ENCODE measurements at regions not wholly inside any gene's neighbourhood (a gene's known extent, or its start where the extent isn't known, plus 50 kb on each side); places are given as distances from the start of the nearest gene placed in this dataset.

- H3K4me1 Mint-ChIP-seq, result no peaks in the 10 kb centered on the region
- no peaks in the 10 kb centered on the region for H3K27me3 Mint-ChIP-seq (ENCODE audit: low read depth)
- peaks cover 29% of the 10 kb centered on the region for H3K9me3 Mint-ChIP-seq
- no peak overlapping the region for H3K4me3 Mint-ChIP-seq
- H3K27ac Mint-ChIP-seq, result no peak overlapping the region
- DNase-seq (ENCODE audit: low spot score in 2 of 2, unreplicated experiment in 2 of 2), result no peak
- no peak for TF ChIP-seq CTCF (IDR thresholded peaks at IDR 0.05; ENCODE audit: unreplicated experiment)
- no peaks in the 10 kb centered on the region for H3K36me3 Mint-ChIP-seq
These were observed 276.0 kb upstream of the RGMB start for GRCh38 chr5:98497418-98497817.

- Mint-ChIP-seq H3K27me3 (ENCODE audit: low read depth) (no peaks in the 10 kb centered on the region), H3K4me3 (no peak overlapping the region), H3K4me1 (no peaks in the 10 kb centered on the region), H3K27ac (no peak overlapping the region), H3K9me3 (peaks cover 27% of the 10 kb centered on the region), H3K36me3 (no peaks in the 10 kb centered on the region)
- no peak for DNase-seq (ENCODE audit: low spot score in 2 of 2, unreplicated experiment in 2 of 2)
- no peak for TF ChIP-seq CTCF (IDR thresholded peaks at IDR 0.05; ENCODE audit: unreplicated experiment)
These were observed 275.4 kb upstream of the RGMB start for GRCh38 chr5:98498028-98498427.

GRCh38 chr5:98499892-98500291, 273.6 kb upstream of the RGMB start:
- H3K27me3 Mint-ChIP-seq (ENCODE audit: low read depth), result no peaks in the 10 kb centered on the region
- peaks cover 9% of the 10 kb centered on the region for H3K9me3 Mint-ChIP-seq

GRCh38 chr5:98500811-98501210, 272.7 kb upstream of the RGMB start:
- Mint-ChIP-seq H3K36me3 (no peaks in the 10 kb centered on the region), H3K9me3 (peaks cover 4% of the 10 kb centered on the region), H3K27ac (no peak overlapping the region), H3K27me3 (ENCODE audit: low read depth) (no peaks in the 10 kb centered on the region), H3K4me1 (no peaks in the 10 kb centered on the region), H3K4me3 (no peak overlapping the region)
- DNase-seq (ENCODE audit: low spot score in 2 of 2, unreplicated experiment in 2 of 2), result no peak
- no peak for TF ChIP-seq CTCF (IDR thresholded peaks at IDR 0.05; ENCODE audit: unreplicated experiment)

More at GRCh38 chr5:98499892-98500291, 273.6 kb upstream of the RGMB start:
- H3K27ac Mint-ChIP-seq, result no peak overlapping the region
- TF ChIP-seq CTCF (IDR thresholded peaks at IDR 0.05; ENCODE audit: unreplicated experiment), result no peak
- no peaks in the 10 kb centered on the region for H3K36me3 Mint-ChIP-seq
- no peak overlapping the region for H3K4me3 Mint-ChIP-seq
- H3K4me1 Mint-ChIP-seq, result no peaks in the 10 kb centered on the region
- DNase-seq (ENCODE audit: low spot score in 2 of 2, unreplicated experiment in 2 of 2), result no peak

GRCh38 chr5:98503616-98504015, 269.8 kb upstream of the RGMB start:
- no peak for TF ChIP-seq CTCF (IDR thresholded peaks at IDR 0.05; ENCODE audit: unreplicated experiment)
- Mint-ChIP-seq H3K4me3 (no peak overlapping the region), H3K9me3 (no peaks in the 10 kb centered on the region), H3K36me3 (no peaks in the 10 kb centered on the region), H3K27me3 (ENCODE audit: low read depth) (no peaks in the 10 kb centered on the region), H3K4me1 (no peaks in the 10 kb centered on the region), H3K27ac (no peak overlapping the region)
- no peak for DNase-seq (ENCODE audit: low spot score in 2 of 2, unreplicated experiment in 2 of 2)

GRCh38 chr5:98504505-98504904, 269.0 kb upstream of the RGMB start:
- no peak overlapping the region for H3K27ac Mint-ChIP-seq
- no peak for TF ChIP-seq CTCF (IDR thresholded peaks at IDR 0.05; ENCODE audit: unreplicated experiment)
- H3K4me1 Mint-ChIP-seq, result no peaks in the 10 kb centered on the region
- H3K27me3 Mint-ChIP-seq (ENCODE audit: low read depth), result no peaks in the 10 kb centered on the region
- DNase-seq (ENCODE audit: low spot score in 2 of 2, unreplicated experiment in 2 of 2), result no peak
- no peak overlapping the region for H3K4me3 Mint-ChIP-seq
- H3K36me3 Mint-ChIP-seq, result no peaks in the 10 kb centered on the region
- no peaks in the 10 kb centered on the region for H3K9me3 Mint-ChIP-seq

Data from mesothelial cell of epicardium (in vitro differentiated cells).